ENCODE measurements at regions not wholly inside any gene's neighbourhood (a gene's known extent, or its start where the extent isn't known, plus 50 kb on each side); places are given as distances from the start of the nearest gene placed in this dataset.
A peak's percentile ranks its signal among the peaks of the same experiment; 100 is the strongest.

- H3K9me3 ChIP-seq (ENCODE audit: control insufficient read depth, insufficient read depth, low read length): no peaks in the 10 kb centered on the region
- TF ChIP-seq, protein P1, sequence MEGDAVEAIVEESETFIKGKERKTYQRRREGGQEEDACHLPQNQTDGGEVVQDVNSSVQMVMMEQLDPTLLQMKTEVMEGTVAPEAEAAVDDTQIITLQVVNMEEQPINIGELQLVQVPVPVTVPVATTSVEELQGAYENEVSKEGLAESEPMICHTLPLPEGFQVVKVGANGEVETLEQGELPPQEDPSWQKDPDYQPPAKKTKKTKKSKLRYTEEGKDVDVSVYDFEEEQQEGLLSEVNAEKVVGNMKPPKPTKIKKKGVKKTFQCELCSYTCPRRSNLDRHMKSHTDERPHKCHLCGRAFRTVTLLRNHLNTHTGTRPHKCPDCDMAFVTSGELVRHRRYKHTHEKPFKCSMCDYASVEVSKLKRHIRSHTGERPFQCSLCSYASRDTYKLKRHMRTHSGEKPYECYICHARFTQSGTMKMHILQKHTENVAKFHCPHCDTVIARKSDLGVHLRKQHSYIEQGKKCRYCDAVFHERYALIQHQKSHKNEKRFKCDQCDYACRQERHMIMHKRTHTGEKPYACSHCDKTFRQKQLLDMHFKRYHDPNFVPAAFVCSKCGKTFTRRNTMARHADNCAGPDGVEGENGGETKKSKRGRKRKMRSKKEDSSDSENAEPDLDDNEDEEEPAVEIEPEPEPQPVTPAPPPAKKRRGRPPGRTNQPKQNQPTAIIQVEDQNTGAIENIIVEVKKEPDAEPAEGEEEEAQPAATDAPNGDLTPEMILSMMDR (IDR thresholded peaks at IDR 0.05; ENCODE audit: low read depth, low read length): no peak
- H3K4me3 ChIP-seq (ENCODE audit: low read depth, low read length): no peak overlapping the region
- no peak for DNase-seq (ENCODE audit: low read depth, low spot score)
- POLR2A ChIA-PET: no interaction called here
- CTCF ChIA-PET: no interaction called here
- H3K27me3 ChIP-seq (ENCODE audit: control insufficient read depth, insufficient read depth, low read length): no peaks in the 10 kb centered on the region
- H3K27ac ChIP-seq (ENCODE audit: low read depth, low read length): no peak overlapping the region
Observed at GRCh38 chr14:83744891-83745290, 1785.1 kb upstream of the FLRT2 start.

- CTCF ChIA-PET: interaction anchor here (0.6 to 1.4 kb wide), 3 partner anchors 11 to 928 kb away, joined by 3 to 4 read pairs (median 3); no protein-coding TSS in a partner anchor
- TF ChIP-seq, protein P1 (IDR thresholded peaks at IDR 0.05; ENCODE audit: low read depth, low read length): no peak
Observed at GRCh38 chr14:83746336-83746735, 1783.6 kb upstream of the FLRT2 start.

GRCh38 chr14:83757916-83758315 is 1772.0 kb upstream of the FLRT2 start:
- DNase-seq (ENCODE audit: low read depth, low spot score): peak; percentile 30
- H3K9me3 ChIP-seq (ENCODE audit: control insufficient read depth, insufficient read depth, low read length): no peaks in the 10 kb centered on the region
- H3K27ac ChIP-seq (ENCODE audit: low read depth, low read length): no peak overlapping the region
- ChIA-PET CTCF (interaction anchor here (0.9 kb wide), 1 partner anchor 11 kb away, joined by 3 read pairs; no protein-coding TSS in a partner anchor), POLR2A (no interaction called here)
- H3K4me3 ChIP-seq (ENCODE audit: low read depth, low read length): no peak overlapping the region
- TF ChIP-seq, protein P1 (IDR thresholded peaks at IDR 0.05; ENCODE audit: low read depth, low read length): no peak
- H3K27me3 ChIP-seq (ENCODE audit: control insufficient read depth, insufficient read depth, low read length): no peaks in the 10 kb centered on the region

More at GRCh38 chr14:83746336-83746735, 1783.6 kb upstream of the FLRT2 start:
- H3K27ac ChIP-seq (ENCODE audit: low read depth, low read length): no peak overlapping the region
- no peaks in the 10 kb centered on the region for H3K27me3 ChIP-seq (ENCODE audit: control insufficient read depth, insufficient read depth, low read length)
- H3K4me3 ChIP-seq (ENCODE audit: low read depth, low read length): no peak overlapping the region
- POLR2A ChIA-PET: no interaction called here
- DNase-seq (ENCODE audit: low read depth, low spot score): no peak
- H3K9me3 ChIP-seq (ENCODE audit: control insufficient read depth, insufficient read depth, low read length): no peaks in the 10 kb centered on the region

- TF ChIP-seq, protein P1 (IDR thresholded peaks at IDR 0.05; ENCODE audit: low read depth, low read length): no peak
- no peak for DNase-seq (ENCODE audit: low read depth, low spot score)
- CTCF ChIA-PET: no interaction called here
- Histone ChIP-seq H3K4me3 (ENCODE audit: low read depth, low read length) (no peak overlapping the region), H3K9me3 (ENCODE audit: control insufficient read depth, insufficient read depth, low read length) (no peaks in the 10 kb centered on the region), H3K27ac (ENCODE audit: low read depth, low read length) (no peak overlapping the region), H3K27me3 (ENCODE audit: control insufficient read depth, insufficient read depth, low read length) (no peaks in the 10 kb centered on the region)
- POLR2A ChIA-PET: no interaction called here
Observed at GRCh38 chr14:83764656-83765599, 1765.0 kb upstream of the FLRT2 start.

DNA sequence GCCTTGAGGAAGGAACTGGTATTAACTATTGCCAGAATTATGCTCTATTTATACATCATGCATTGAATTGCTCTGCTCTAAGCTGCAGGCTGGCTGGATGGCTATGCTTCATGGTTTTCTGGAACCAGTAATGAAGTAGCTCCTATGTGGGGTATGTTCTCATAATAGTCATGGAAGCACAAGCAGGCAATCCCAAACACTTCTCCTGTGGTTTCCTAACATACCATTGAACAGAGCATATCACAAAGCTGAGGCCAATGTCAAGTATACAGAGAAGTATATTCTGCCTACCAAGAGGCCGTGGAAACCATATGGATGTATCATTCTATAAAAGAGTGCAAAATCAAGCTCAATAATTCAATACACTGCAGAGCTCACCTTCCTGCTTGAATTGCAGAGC is 1752.4 kb upstream of the FLRT2 start:
- TF ChIP-seq, protein P1 (IDR thresholded peaks at IDR 0.05; ENCODE audit: low read depth, low read length): no peak
- H3K27me3 ChIP-seq (ENCODE audit: control insufficient read depth, insufficient read depth, low read length): no peaks in the 10 kb centered on the region
- no peak overlapping the region for H3K4me3 ChIP-seq (ENCODE audit: low read depth, low read length)
- ChIA-PET POLR2A (no interaction called here), CTCF (no interaction called here)
- H3K9me3 ChIP-seq (ENCODE audit: control insufficient read depth, insufficient read depth, low read length): no peaks in the 10 kb centered on the region
- DNase-seq (ENCODE audit: low read depth, low spot score): no peak
- H3K27ac ChIP-seq (ENCODE audit: low read depth, low read length): no peak overlapping the region
